ENCODE measurements at regions not wholly inside any gene's neighbourhood (a gene's known extent, or its start where the extent isn't known, plus 50 kb on each side); places are given as distances from the start of the nearest gene placed in this dataset.

DNA sequence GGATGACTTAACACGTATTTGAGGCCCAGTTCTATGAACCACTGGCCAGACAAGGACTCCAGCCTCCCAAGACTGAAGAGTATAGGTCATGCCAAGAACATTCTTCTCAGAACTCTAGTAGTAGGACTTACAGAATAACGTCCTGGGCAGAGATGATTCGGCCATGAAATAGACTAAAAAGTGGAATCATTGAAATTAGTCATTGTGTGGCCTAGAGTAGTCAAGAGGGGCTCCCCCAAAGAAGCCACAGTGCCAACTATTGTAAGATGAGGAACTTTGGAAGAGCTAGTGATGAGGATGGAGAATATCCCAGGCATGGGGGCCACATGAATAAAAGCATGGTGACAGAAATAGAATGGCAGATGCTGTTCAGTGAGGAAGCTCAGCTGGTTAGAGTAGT lies 101.1 kb downstream of the TRIB2 start:
- Histone ChIP-seq H3K9me2 (replicated peaks; ENCODE audit: insufficient read depth, low read length) (no peaks in the 10 kb centered on the region), H3F3A (ENCODE audit: insufficient read depth, low read length) (no peaks in the 10 kb centered on the region), H3K36me3 (replicated peaks; ENCODE audit: insufficient read depth, low read length) (no peaks in the 10 kb centered on the region), H3K4me1 (ENCODE audit: low read length) (no peaks in the 10 kb centered on the region), H3K4me2 (ENCODE audit: low read depth, low read length) (no peak overlapping the region), H4K20me1 (ENCODE audit: insufficient read depth, low read length) (no peaks in the 10 kb centered on the region), H3K9me3 (replicated peaks; ENCODE audit: insufficient read depth, low read length) (no peaks in the 10 kb centered on the region), H2AFZ (ENCODE audit: low read length) (no peak overlapping the region), H3K79me2 (ENCODE audit: low read length) (no peaks in the 10 kb centered on the region), H3K4me3 (ENCODE audit: low read length) (no peak overlapping the region), H3K27me3 (replicated peaks; ENCODE audit: insufficient read depth, low read length) (no peaks in the 10 kb centered on the region), H3K9ac (ENCODE audit: low read length) (no peak overlapping the region), H3K27ac (ENCODE audit: low read length) (no peak overlapping the region)
- TF ChIP-seq EZH2phosphoT487 (IDR thresholded peaks at IDR 0.05; ENCODE audit: low read length): no peak
- TF ChIP-seq EZH2 (optimal IDR thresholded peaks at IDR 0.05; ENCODE audit: low read depth, low read length): no peak
- no peak for TF ChIP-seq CTCF (IDR thresholded peaks at IDR 0.05; ENCODE audit: low read length)
- DNase-seq: no peak

GRCh38 chr2:12818416-12819102 lies 101.8 kb downstream of the TRIB2 start:
- Histone ChIP-seq H4K20me1 (ENCODE audit: insufficient read depth, low read length) (no peaks in the 10 kb centered on the region), H2AFZ (ENCODE audit: low read length) (no peak overlapping the region), H3K4me2 (ENCODE audit: low read depth, low read length) (no peak overlapping the region), H3K27me3 (replicated peaks; ENCODE audit: insufficient read depth, low read length) (no peaks in the 10 kb centered on the region), H3K36me3 (replicated peaks; ENCODE audit: insufficient read depth, low read length) (no peaks in the 10 kb centered on the region), H3K27ac (ENCODE audit: low read length) (no peak overlapping the region), H3K4me3 (ENCODE audit: low read length) (no peak overlapping the region), H3K79me2 (ENCODE audit: low read length) (no peaks in the 10 kb centered on the region), H3F3A (ENCODE audit: insufficient read depth, low read length) (no peaks in the 10 kb centered on the region), H3K9ac (ENCODE audit: low read length) (no peak overlapping the region), H3K9me3 (replicated peaks; ENCODE audit: insufficient read depth, low read length) (no peaks in the 10 kb centered on the region), H3K4me1 (ENCODE audit: low read length) (no peaks in the 10 kb centered on the region), H3K9me2 (replicated peaks; ENCODE audit: insufficient read depth, low read length) (no peaks in the 10 kb centered on the region)
- DNase-seq: no peak
- TF ChIP-seq EZH2phosphoT487 (IDR thresholded peaks at IDR 0.05; ENCODE audit: low read length) (no peak), CTCF (IDR thresholded peaks at IDR 0.05; ENCODE audit: low read length) (no peak), EZH2 (optimal IDR thresholded peaks at IDR 0.05; ENCODE audit: low read depth, low read length) (no peak)

- TF ChIP-seq EZH2 (optimal IDR thresholded peaks at IDR 0.05; ENCODE audit: low read depth, low read length) (no peak), EZH2phosphoT487 (IDR thresholded peaks at IDR 0.05; ENCODE audit: low read length) (no peak), CTCF (IDR thresholded peaks at IDR 0.05; ENCODE audit: low read length) (no peak)
- Histone ChIP-seq H3K27ac (ENCODE audit: low read length) (no peak overlapping the region), H2AFZ (ENCODE audit: low read length) (no peak overlapping the region), H3K9ac (ENCODE audit: low read length) (no peak overlapping the region), H3F3A (ENCODE audit: insufficient read depth, low read length) (no peaks in the 10 kb centered on the region), H3K9me2 (replicated peaks; ENCODE audit: insufficient read depth, low read length) (no peaks in the 10 kb centered on the region), H4K20me1 (ENCODE audit: insufficient read depth, low read length) (no peaks in the 10 kb centered on the region), H3K4me2 (ENCODE audit: low read depth, low read length) (no peak overlapping the region), H3K36me3 (replicated peaks; ENCODE audit: insufficient read depth, low read length) (no peaks in the 10 kb centered on the region), H3K79me2 (ENCODE audit: low read length) (no peaks in the 10 kb centered on the region), H3K27me3 (replicated peaks; ENCODE audit: insufficient read depth, low read length) (no peaks in the 10 kb centered on the region), H3K4me3 (ENCODE audit: low read length) (no peak overlapping the region), H3K9me3 (replicated peaks; ENCODE audit: insufficient read depth, low read length) (no peaks in the 10 kb centered on the region), H3K4me1 (ENCODE audit: low read length) (no peaks in the 10 kb centered on the region)
- DNase-seq: no peak
These were observed 102.4 kb downstream of the TRIB2 start for GRCh38 chr2:12819103-12819475.
